HCT116 (cell line): ENCODE measurements at regions not wholly inside any gene's neighbourhood (a gene's known extent, or its start where the extent isn't known, plus 50 kb on each side); places are given as distances from the start of the nearest gene placed in this dataset.

Source experiments
- ATAC-seq: fragments of 200-7000 bp; cut with Tn5 transposase; 2 replicates; pipeline ENCODE4 v1.9.1; 2020; ENCODE audit warnings: mild to moderate bottlenecking, moderate library complexity
- BruUV-seq: library from RNA; stranded (reverse); fragments of 400-500 nt; replicated peaks from 2 replicates; lab custom pipeline; 2021; lab: Mats Ljungman, UMichigan
- CTCF ChIA-PET: fragments of 300-600 bp; sonication (Branson Sonifier 250); formaldehyde crosslinking; loops from one replicate; lab custom pipeline; 2021; ENCODE audit warnings: antibody characterized with exemption; lab: Charles Lee
- POLR2A ChIA-PET: fragments of 300-600, 350-600 bp; sonication (Branson Sonifier 250); formaldehyde crosslinking; loops from one replicate; lab custom pipeline; 2021; ENCODE audit warnings: antibody characterized with exemption; lab: Charles Lee
- RAD21 ChIA-PET, 2 experiments: fragments of 300-600 bp; sonication (Branson Sonifier 250); formaldehyde crosslinking; loops; one replicate each; lab custom pipeline; 2023; ENCODE audit warnings: low total read pairs in 2 of 2; ENCODE audit not compliant: uncharacterized antibody in 2 of 2, unreplicated experiment in 2 of 2, low non-redundant PET in 1 of 2; lab: Charles Lee
- DNase-seq: peaks from one replicate; pipeline ENCODE4 v3.0.0-alpha.2; 2010; ENCODE audit warnings: low read depth, low spot score
- H2AFZ ChIP-seq: fragments of 200-600 bp; shearing (Covaris generic), sonication (generic); 2 replicates; pipeline ENCODE4 v1.6.1; 2017; ENCODE audit warnings: low read depth, mixed run types, mixed read lengths, antibody characterized with exemption, low read length; ENCODE audit not compliant: poor library complexity, severe bottlenecking
- H3K27ac ChIP-seq: 2 replicates; pipeline ENCODE4 v1.5.1; 2012; ENCODE audit warnings: low read depth, low read length
- H3K27me3 ChIP-seq: fragments of 200-600 bp; sonication (generic); 2 replicates; pipeline ENCODE4 v1.6.1; 2016; ENCODE audit warnings: mixed run types, low read length, mixed read lengths; ENCODE audit not compliant: insufficient read depth
- H3K36me3 ChIP-seq, 2 experiments: fragments of 200-500 bp in 1 of 2; fragments of 200-600 bp in 1 of 2; sonication (Bioruptor generic) in 1 of 2; sonication (generic) in 1 of 2; 2 replicates each; pipeline versions ENCODE4 v1.5.1 to v1.6.1; 2014 to 2016; ENCODE audit warnings: low read length in 2 of 2, inconsistent platforms in 1 of 2, mixed read lengths in 1 of 2, mixed run types in 1 of 2; ENCODE audit not compliant: insufficient read depth in 2 of 2, control insufficient read depth in 1 of 2
- H3K4me1 ChIP-seq, 2 experiments: fragments of 200-600 bp in 1 of 2; sonication (generic) in 1 of 2; 2 replicates each; pipeline versions ENCODE4 v1.5.1 to v1.6.1; 2012 to 2017; ENCODE audit warnings: low read length in 2 of 2, inconsistent platforms in 1 of 2, mild to moderate bottlenecking in 1 of 2, mixed read lengths in 1 of 2, mixed run types in 1 of 2, moderate library complexity in 1 of 2; ENCODE audit not compliant: insufficient read depth in 2 of 2, control insufficient read depth in 1 of 2
- H3K4me2 ChIP-seq: fragments of 200-600 bp; sonication (generic); 2 replicates; pipeline ENCODE4 v1.6.1; 2017; ENCODE audit warnings: mixed run types, low read length, mixed read lengths
- H3K4me3 ChIP-seq, 2 experiments: fragments of 200-600 bp in 1 of 2; sonication (generic) in 1 of 2; replicated peaks in 1 of 2; 2 replicates each; pipeline ENCODE4 v1.5.1; 2011 to 2016; ENCODE audit warnings: low read length in 2 of 2, control low read depth in 1 of 2, low read depth in 1 of 2, mild to moderate bottlenecking in 1 of 2, mixed read lengths in 1 of 2, mixed run types in 1 of 2
- H3K79me2 ChIP-seq: fragments of 200-600 bp; sonication (generic); 2 replicates; pipeline ENCODE4 v1.6.1; 2017; ENCODE audit warnings: mild to moderate bottlenecking, mixed run types, low read length, moderate library complexity, mixed read lengths; ENCODE audit not compliant: insufficient read depth
- H3K9ac ChIP-seq: fragments of 200-600 bp; sonication (generic); 2 replicates; pipeline ENCODE4 v1.6.1; 2016; ENCODE audit warnings: low read length, mixed read lengths
- H3K9me2 ChIP-seq: fragments of 200-600 bp; sonication (generic), shearing (Covaris generic); 2 replicates; pipeline ENCODE4 v1.6.1; 2017; ENCODE audit warnings: mixed run types, mild to moderate bottlenecking, moderate library complexity; ENCODE audit not compliant: insufficient read depth
- H3K9me3 ChIP-seq, 2 experiments: fragments of 200-500 bp in 1 of 2; fragments of 200-600 bp in 1 of 2; sonication (Bioruptor generic) in 1 of 2; sonication (generic) in 1 of 2; 2 replicates each; pipeline ENCODE4 v1.6.1; 2014 to 2017; ENCODE audit warnings: low read length in 2 of 2, mixed read lengths in 2 of 2, inconsistent platforms in 1 of 2, low read depth in 1 of 2, mild to moderate bottlenecking in 1 of 2, mixed run types in 1 of 2, moderate library complexity in 1 of 2; ENCODE audit not compliant: control insufficient read depth in 1 of 2, insufficient read depth in 1 of 2
- H4K20me1 ChIP-seq: fragments of 200-600 bp; sonication (generic), shearing (Covaris generic); 2 replicates; pipeline ENCODE4 v1.6.1; 2017; ENCODE audit warnings: mixed run types, mild to moderate bottlenecking, moderate library complexity; ENCODE audit not compliant: insufficient read depth
- CBX3 ChIP-seq: IDR thresholded peaks from 2 replicates; pipeline ENCODE4 v1.6.1; 2012; ENCODE audit warnings: low read depth
- CEBPB ChIP-seq: IDR thresholded peaks from 2 replicates; pipeline ENCODE4 v1.6.1; 2012; ENCODE audit warnings: low read depth
- EGR1 ChIP-seq: IDR thresholded peaks from 2 replicates; pipeline ENCODE4 v1.6.1; 2012; ENCODE audit warnings: low read depth
- ELF1 ChIP-seq: IDR thresholded peaks from 2 replicates; pipeline ENCODE4 v1.6.1; 2012; ENCODE audit warnings: low read depth, borderline replicate concordance
- EZH2 ChIP-seq: fragments of 200-600 bp; sonication (generic); IDR thresholded peaks from 2 replicates; pipeline ENCODE4 v1.6.1; 2017; ENCODE audit warnings: antibody characterized with exemption, mixed run types
- EZH2phosphoT487 ChIP-seq: fragments of 200-600 bp; IDR thresholded peaks from 2 replicates; pipeline ENCODE4 v1.6.1; 2018; ENCODE audit warnings: antibody characterized with exemption, borderline replicate concordance
- FOSL1 ChIP-seq: IDR thresholded peaks from 2 replicates; pipeline ENCODE4 v1.6.1; 2012; ENCODE audit warnings: low read depth
- JUND ChIP-seq: IDR thresholded peaks from 2 replicates; pipeline ENCODE4 v1.6.1; 2012
- POLR2A ChIP-seq: IDR thresholded peaks from 2 replicates; pipeline ENCODE4 v1.7.0; 2011; ENCODE audit warnings: borderline replicate concordance; ENCODE audit not compliant: insufficient read depth, insufficient read length; ENCODE audit errors: extremely low read depth
- POLR2AphosphoS5 ChIP-seq: IDR thresholded peaks from 2 replicates; pipeline ENCODE4 v1.6.1; 2011; ENCODE audit warnings: mild to moderate bottlenecking, low read depth, low read length, moderate library complexity
- RAD21 ChIP-seq: IDR thresholded peaks from 2 replicates; pipeline ENCODE4 v1.6.1; 2012; ENCODE audit warnings: low read depth, mild to moderate bottlenecking
- SIN3A ChIP-seq: IDR thresholded peaks from 2 replicates; pipeline ENCODE4 v1.6.1; 2012; ENCODE audit warnings: low read depth
- SP1 ChIP-seq: IDR thresholded peaks from 2 replicates; pipeline ENCODE4 v1.6.1; 2012; ENCODE audit warnings: low read depth
- YY1 ChIP-seq: IDR thresholded peaks from 2 replicates; pipeline ENCODE4 v1.6.1; 2011; ENCODE audit warnings: low read length, low read depth, moderate library complexity, mild to moderate bottlenecking; ENCODE audit not compliant: insufficient replicate concordance; ENCODE audit errors: extremely low read depth
- ZFX ChIP-seq: fragments of 450-650 bp; IDR thresholded peaks from 2 replicates; pipeline ENCODE4 v1.6.1; 2017
- ZNF274 ChIP-seq: fragments of 200-500 bp; sonication (Bioruptor generic); IDR thresholded peaks from 2 replicates; pipeline ENCODE4 v1.6.1; 2014; ENCODE audit warnings: mild to moderate bottlenecking, low read depth, low read length, inconsistent platforms
- intact Hi-C: fragments of 100-400 bp; cut with micrococcal nuclease; formaldehyde crosslinking; loops from 2 replicates; pipeline ENCODE4 v1.10.0; 2022
- TF ChIP-seq, protein P1 (sequence below): IDR thresholded peaks from 2 replicates; pipeline ENCODE4 v1.6.1; 2012
- TF ChIP-seq, protein P2 (sequence below): IDR thresholded peaks from 2 replicates; pipeline ENCODE4 v1.6.1; 2012
- TF ChIP-seq, protein P3 (sequence below): IDR thresholded peaks from 2 replicates; pipeline ENCODE4 v1.6.1; 2012; ENCODE audit warnings: low read depth

DNA sequence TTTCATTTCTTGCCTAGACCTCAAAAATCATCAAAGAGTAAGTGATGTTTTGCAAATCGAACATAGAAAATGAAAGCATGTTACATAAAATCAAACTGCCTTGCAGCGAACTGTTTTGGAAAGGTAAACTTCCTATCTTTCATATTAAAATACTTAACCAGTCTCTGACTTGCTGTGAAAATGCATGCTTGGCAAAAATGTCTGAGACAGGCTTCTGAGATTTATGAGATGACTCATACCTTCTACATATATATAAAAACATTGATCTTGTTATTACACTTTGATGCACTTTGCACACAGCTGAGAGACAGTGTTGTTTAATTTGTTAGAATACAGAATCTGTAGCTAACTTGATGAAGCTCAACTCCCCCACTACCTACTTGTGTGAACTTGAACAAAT is 179.1 kb downstream of the KITLG start:
- Histone ChIP-seq H3K36me3 (no peaks in the 10 kb centered on the region), H4K20me1 (no peaks in the 10 kb centered on the region), H3K79me2 (no peaks in the 10 kb centered on the region), H3K9ac (no peak overlapping the region), H3K9me2 (no peaks in the 10 kb centered on the region), H3K4me2 (no peak overlapping the region), H3K9me3 (no peaks in the 10 kb centered on the region), H2AFZ (no peak overlapping the region), H3K4me1 (peaks cover 3 to 14% of the 10 kb centered on the region in 2 experiments; a peak in 3 of 4 replicates), H3K4me3 (no peak overlapping the region), H3K27ac (no peak overlapping the region), H3K27me3 (no peaks in the 10 kb centered on the region)
- intact Hi-C loops = no loop called here
- ChIA-PET RAD21 (no interaction called here), POLR2A (no interaction called here), CTCF (no interaction called here)
- TF ChIP-seq ZFX = no peak
- no peak for TF ChIP-seq FOSL1
- no peak for TF ChIP-seq YY1
- TF ChIP-seq ZNF274 = no peak
- TF ChIP-seq POLR2AphosphoS5 = no peak
- no peak for TF ChIP-seq RAD21
- TF ChIP-seq EGR1 = no peak
- no TSS peak for BruUV-seq
- ATAC-seq = no peak
- DNase-seq = no peak

DNA sequence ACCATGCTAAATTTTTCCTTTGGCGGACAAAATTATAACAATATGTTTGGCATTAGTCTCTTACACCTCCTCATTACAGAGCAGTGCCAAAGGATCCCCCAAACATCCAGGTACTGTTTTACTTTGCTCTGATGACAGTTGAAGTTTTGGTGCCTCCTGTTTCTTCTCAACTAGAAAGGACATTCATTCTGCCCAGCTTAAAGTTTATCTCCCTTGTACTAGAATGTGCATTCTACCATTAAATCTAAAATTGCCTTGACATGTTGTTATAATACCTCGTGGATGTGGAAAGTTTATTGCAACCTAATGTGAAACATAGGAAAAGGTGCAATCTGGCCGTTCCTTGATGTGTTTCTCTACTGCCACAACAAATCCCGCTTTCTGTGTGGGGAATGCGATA is 173.4 kb downstream of the KITLG start:
- intact Hi-C loops = no loop called here
- ChIA-PET POLR2A (no interaction called here), RAD21 (interaction anchor here in 1 of 2 experiments (0.7 kb wide), 1 partner anchor 252 kb away, joined by 3 read pairs; no protein-coding TSS in a partner anchor), CTCF (no interaction called here)
- H3K9me3 ChIP-seq = no peaks in the 10 kb centered on the region
- H3K4me2 ChIP-seq = no peak overlapping the region
- H3K79me2 ChIP-seq = no peaks in the 10 kb centered on the region
- no peak overlapping the region for H3K4me3 ChIP-seq
- H4K20me1 ChIP-seq = no peaks in the 10 kb centered on the region
- ATAC-seq (no peak), DNase-seq (no peak)
- no peak overlapping the region for H3K27ac ChIP-seq
- H3K27me3 ChIP-seq = no peaks in the 10 kb centered on the region
- TF ChIP-seq POLR2A (no peak), JUND (no peak), SIN3A (no peak), FOSL1 (no peak), RAD21 (no peak), EGR1 (no peak), EZH2phosphoT487 (no peak), ELF1 (no peak), CBX3 (no peak), SP1 (no peak), CEBPB (no peak), EZH2 (no peak), YY1 (no peak), ZNF274 (no peak)
- TF ChIP-seq, protein P1, sequence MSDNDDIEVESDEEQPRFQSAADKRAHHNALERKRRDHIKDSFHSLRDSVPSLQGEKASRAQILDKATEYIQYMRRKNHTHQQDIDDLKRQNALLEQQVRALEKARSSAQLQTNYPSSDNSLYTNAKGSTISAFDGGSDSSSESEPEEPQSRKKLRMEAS = no peak
- TF ChIP-seq, protein P2, sequence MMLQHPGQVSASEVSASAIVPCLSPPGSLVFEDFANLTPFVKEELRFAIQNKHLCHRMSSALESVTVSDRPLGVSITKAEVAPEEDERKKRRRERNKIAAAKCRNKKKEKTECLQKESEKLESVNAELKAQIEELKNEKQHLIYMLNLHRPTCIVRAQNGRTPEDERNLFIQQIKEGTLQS = no peak
- TF ChIP-seq, protein P3, sequence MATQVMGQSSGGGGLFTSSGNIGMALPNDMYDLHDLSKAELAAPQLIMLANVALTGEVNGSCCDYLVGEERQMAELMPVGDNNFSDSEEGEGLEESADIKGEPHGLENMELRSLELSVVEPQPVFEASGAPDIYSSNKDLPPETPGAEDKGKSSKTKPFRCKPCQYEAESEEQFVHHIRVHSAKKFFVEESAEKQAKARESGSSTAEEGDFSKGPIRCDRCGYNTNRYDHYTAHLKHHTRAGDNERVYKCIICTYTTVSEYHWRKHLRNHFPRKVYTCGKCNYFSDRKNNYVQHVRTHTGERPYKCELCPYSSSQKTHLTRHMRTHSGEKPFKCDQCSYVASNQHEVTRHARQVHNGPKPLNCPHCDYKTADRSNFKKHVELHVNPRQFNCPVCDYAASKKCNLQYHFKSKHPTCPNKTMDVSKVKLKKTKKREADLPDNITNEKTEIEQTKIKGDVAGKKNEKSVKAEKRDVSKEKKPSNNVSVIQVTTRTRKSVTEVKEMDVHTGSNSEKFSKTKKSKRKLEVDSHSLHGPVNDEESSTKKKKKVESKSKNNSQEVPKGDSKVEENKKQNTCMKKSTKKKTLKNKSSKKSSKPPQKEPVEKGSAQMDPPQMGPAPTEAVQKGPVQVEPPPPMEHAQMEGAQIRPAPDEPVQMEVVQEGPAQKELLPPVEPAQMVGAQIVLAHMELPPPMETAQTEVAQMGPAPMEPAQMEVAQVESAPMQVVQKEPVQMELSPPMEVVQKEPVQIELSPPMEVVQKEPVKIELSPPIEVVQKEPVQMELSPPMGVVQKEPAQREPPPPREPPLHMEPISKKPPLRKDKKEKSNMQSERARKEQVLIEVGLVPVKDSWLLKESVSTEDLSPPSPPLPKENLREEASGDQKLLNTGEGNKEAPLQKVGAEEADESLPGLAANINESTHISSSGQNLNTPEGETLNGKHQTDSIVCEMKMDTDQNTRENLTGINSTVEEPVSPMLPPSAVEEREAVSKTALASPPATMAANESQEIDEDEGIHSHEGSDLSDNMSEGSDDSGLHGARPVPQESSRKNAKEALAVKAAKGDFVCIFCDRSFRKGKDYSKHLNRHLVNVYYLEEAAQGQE = no peak
- H3K36me3 ChIP-seq = no peaks in the 10 kb centered on the region
- no peak overlapping the region for H3K9ac ChIP-seq
- H3K9me2 ChIP-seq = no peaks in the 10 kb centered on the region
- peaks cover 0 to 6% of the 10 kb centered on the region in 2 experiments; a peak in 1 of 4 replicates for H3K4me1 ChIP-seq
- no TSS peak for BruUV-seq
- H2AFZ ChIP-seq = no peak overlapping the region
